H9 (cell line): ENCODE measurements at regions not wholly inside any gene's neighbourhood (a gene's known extent, or its start where the extent isn't known, plus 50 kb on each side); places are given as distances from the start of the nearest gene placed in this dataset.

ENCODE experiments used
- DNase-seq: peaks from one replicate; pipeline ENCODE4 v3.0.0-alpha.2; 2017
- H2AFZ ChIP-seq: one replicate; pipeline ENCODE4 v1.6.1; 2013; ENCODE audit warnings: mild to moderate bottlenecking, low read length, control low read depth, moderate library complexity
- H2AK5ac ChIP-seq: 2 replicates; pipeline ENCODE4 v1.6.1; 2013; ENCODE audit warnings: low read length, control low read depth, mixed read lengths; ENCODE audit not compliant: insufficient read length
- H2BK120ac ChIP-seq: one replicate; pipeline ENCODE4 v1.6.1; 2013; ENCODE audit warnings: low read depth, mild to moderate bottlenecking, low read length, control low read depth, inconsistent platforms; ENCODE audit not compliant: poor library complexity, severe bottlenecking
- H2BK12ac ChIP-seq: 2 replicates; pipeline ENCODE4 v1.6.1; 2013; ENCODE audit warnings: low read length, control low read depth, mixed read lengths, low read depth; ENCODE audit not compliant: insufficient read length
- H2BK15ac ChIP-seq: 2 replicates; pipeline ENCODE4 v1.6.1; 2013; ENCODE audit warnings: low read depth, low read length, control low read depth
- H2BK20ac ChIP-seq: one replicate; pipeline ENCODE4 v1.6.1; 2013; ENCODE audit warnings: low read depth, mild to moderate bottlenecking, low read length, control low read depth, inconsistent platforms; ENCODE audit not compliant: poor library complexity, severe bottlenecking
- H2BK5ac ChIP-seq: 2 replicates; pipeline ENCODE4 v1.6.1; 2013; ENCODE audit warnings: low read length, control low read depth, mixed read lengths; ENCODE audit not compliant: insufficient read length
- H3K14ac ChIP-seq: 2 replicates; pipeline ENCODE4 v1.6.1; 2013; ENCODE audit warnings: low read length, control low read depth; ENCODE audit not compliant: insufficient read depth
- H3K18ac ChIP-seq: 2 replicates; pipeline ENCODE4 v1.6.1; 2013; ENCODE audit warnings: low read depth, mild to moderate bottlenecking, mixed read lengths, low read length, control low read depth; ENCODE audit not compliant: insufficient read length
- H3K23ac ChIP-seq: 2 replicates; pipeline ENCODE4 v1.6.1; 2013; ENCODE audit warnings: low read length, control low read depth, mixed read lengths, low read depth; ENCODE audit not compliant: insufficient read length
- H3K23me2 ChIP-seq: 2 replicates; pipeline ENCODE4 v1.6.1; 2013; ENCODE audit warnings: low read depth, mild to moderate bottlenecking, mixed read lengths, low read length, control low read depth; ENCODE audit not compliant: insufficient read length, poor library complexity, severe bottlenecking
- H3K27ac ChIP-seq: 2 replicates; pipeline ENCODE4 v1.5.1; 2013; ENCODE audit warnings: low read length, control low read depth, mixed read lengths, low read depth; ENCODE audit not compliant: insufficient read length
- H3K27me3 ChIP-seq: 2 replicates; pipeline ENCODE4 v1.6.1; 2013; ENCODE audit warnings: low read length, control low read depth, inconsistent platforms; ENCODE audit not compliant: insufficient read depth
- H3K4ac ChIP-seq: 2 replicates; pipeline ENCODE4 v1.6.1; 2013; ENCODE audit warnings: low read depth, mild to moderate bottlenecking, control low read depth, inconsistent platforms, low read length, moderate library complexity
- H3K4me1 ChIP-seq: 2 replicates; pipeline ENCODE4 v1.6.1; 2013; ENCODE audit warnings: low read length, control low read depth, inconsistent platforms; ENCODE audit not compliant: insufficient read depth
- H3K4me2 ChIP-seq: 2 replicates; pipeline ENCODE4 v1.6.1; 2013; ENCODE audit warnings: low read length, control low read depth, mixed read lengths; ENCODE audit not compliant: insufficient read length, insufficient read depth
- H3K56ac ChIP-seq: 2 replicates; pipeline ENCODE4 v1.6.1; 2013; ENCODE audit warnings: low read depth, mild to moderate bottlenecking, mixed read lengths, low read length, control low read depth; ENCODE audit not compliant: insufficient read length
- H3K79me1 ChIP-seq: 2 replicates; pipeline ENCODE4 v1.6.1; 2013; ENCODE audit warnings: low read depth, mild to moderate bottlenecking, moderate library complexity, low read length, control low read depth, inconsistent platforms; ENCODE audit not compliant: insufficient read depth, poor library complexity, severe bottlenecking
- H3K79me2 ChIP-seq: 2 replicates; pipeline ENCODE4 v1.6.1; 2013; ENCODE audit warnings: low read length, control low read depth, inconsistent platforms; ENCODE audit not compliant: insufficient read depth
- H3K9ac ChIP-seq: 2 replicates; pipeline ENCODE4 v1.6.1; 2013; ENCODE audit warnings: low read length, control low read depth, mixed read lengths; ENCODE audit not compliant: insufficient read length; ENCODE audit errors: extremely low read depth
- H3K9me3 ChIP-seq: one replicate; pipeline ENCODE4 v1.6.1; 2013; ENCODE audit warnings: low read depth, low read length, inconsistent platforms; ENCODE audit not compliant: control insufficient read depth
- H3T11ph ChIP-seq: one replicate; pipeline ENCODE4 v1.6.1; 2013; ENCODE audit warnings: mild to moderate bottlenecking, low read length, control low read depth, inconsistent platforms
- H4K20me1 ChIP-seq: one replicate; pipeline ENCODE4 v1.6.1; 2013; ENCODE audit not compliant: control insufficient read depth, insufficient read length, insufficient read depth
- H4K5ac ChIP-seq: 2 replicates; pipeline ENCODE4 v1.6.1; 2013; ENCODE audit warnings: low read depth, mild to moderate bottlenecking, mixed read lengths, low read length, control low read depth; ENCODE audit not compliant: insufficient read length
- H4K8ac ChIP-seq: replicated peaks from 2 replicates; pipeline ENCODE4 v1.6.1; 2013; ENCODE audit warnings: low read length, control low read depth, mixed read lengths, low read depth; ENCODE audit not compliant: insufficient read length
- H4K91ac ChIP-seq: 2 replicates; pipeline ENCODE4 v1.6.1; 2013; ENCODE audit warnings: low read depth, mild to moderate bottlenecking, moderate library complexity, mixed read lengths, low read length, control low read depth; ENCODE audit not compliant: insufficient read length
- H3K27ac Mint-ChIP-seq, 3 experiments: 2 replicates in 2 of 3; 3 replicates in 1 of 3; pipeline ENCODE4 v1.8.0; 2020 to 2021; ENCODE audit warnings: mixed read lengths in 3 of 3, mild to moderate bottlenecking in 1 of 3, moderate library complexity in 1 of 3
- H3K27me3 Mint-ChIP-seq: 2 replicates; pipeline ENCODE4 v1.8.0; 2021; ENCODE audit warnings: low read depth, mild to moderate bottlenecking, moderate library complexity, mixed read lengths
- H3K36me3 Mint-ChIP-seq, 3 experiments: 2 replicates in 2 of 3; 3 replicates in 1 of 3; pipeline ENCODE4 v1.8.0; 2020 to 2021; ENCODE audit warnings: low read depth in 3 of 3, mixed read lengths in 3 of 3; ENCODE audit not compliant: insufficient read depth in 1 of 3
- H3K4me1 Mint-ChIP-seq, 2 experiments: 2 replicates each; pipeline ENCODE4 v1.8.0; 2020; ENCODE audit warnings: mixed read lengths in 2 of 2
- H3K4me3 Mint-ChIP-seq, 2 experiments: 2 replicates in 1 of 2; 3 replicates in 1 of 2; pipeline ENCODE4 v1.8.0; 2020 to 2021; ENCODE audit warnings: mild to moderate bottlenecking in 2 of 2, mixed read lengths in 2 of 2, moderate library complexity in 1 of 2
- H3K9me3 Mint-ChIP-seq, 2 experiments: 2 replicates in 1 of 2; 3 replicates in 1 of 2; pipeline ENCODE4 v1.8.0; 2020; ENCODE audit warnings: mild to moderate bottlenecking in 2 of 2, mixed read lengths in 2 of 2, moderate library complexity in 1 of 2
- CTCF ChIP-seq: fragments of 200-600 bp; sonication (generic); conservative IDR thresholded peaks from 3 replicates; pipeline ENCODE4 v1.8.0; 2021; ENCODE audit warnings: antibody characterized with exemption, mild to moderate bottlenecking
- WGBS: extraction: QIAGEN DNeasy Blood & Tissue Kit; methylation state at CpG from one replicate; pipeline ENCODE4 v1.1.7; 2013; ENCODE audit warnings: missing lambda C conversion rate, low lambda C conversion rate, mixed read lengths; ENCODE audit not compliant: insufficient read length; ENCODE audit errors: extremely low coverage; 5-methylcytosine and 5-hydroxymethylcytosine counted together

DNA sequence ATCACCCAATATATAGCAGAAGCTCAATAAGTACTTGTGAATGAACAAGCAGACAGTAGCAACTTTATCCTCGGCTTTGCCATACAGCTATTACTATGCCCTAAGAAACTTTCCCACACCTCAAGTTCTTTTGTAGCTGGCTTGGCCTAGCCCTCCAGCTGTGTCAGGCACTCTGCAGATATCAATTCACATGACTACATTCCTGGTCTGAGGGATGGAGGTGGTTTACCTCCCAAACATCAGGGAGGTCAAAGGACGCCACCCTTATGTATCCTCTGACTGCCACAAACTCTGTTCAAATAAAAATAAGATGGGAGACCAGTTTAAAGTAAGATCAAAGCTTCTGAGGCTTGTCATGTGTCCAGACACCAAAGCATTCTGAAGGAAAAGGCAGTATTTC lies 416.3 kb downstream of the PIK3R1 start:
- H2BK20ac ChIP-seq: no peak overlapping the region
- H2BK120ac ChIP-seq: no peak overlapping the region
- no peak overlapping the region for H3T11ph ChIP-seq
- no peak overlapping the region for H3K4me2 ChIP-seq
- no peaks in the 10 kb centered on the region for H3K79me2 ChIP-seq
- no peaks in the 10 kb centered on the region for H3K4me1 ChIP-seq
- no peak overlapping the region for H3K4me3 Mint-ChIP-seq
- no CpG with 5 or more reads among the region's 2 CpGs for whole genome bisulfite sequencing
- H3K4me1 Mint-ChIP-seq: peaks cover 4 to 18% of the 10 kb centered on the region in 2 experiments
- no peaks in the 10 kb centered on the region for H3K79me1 ChIP-seq
- no peak overlapping the region for H3K9ac ChIP-seq
- no peak overlapping the region for H3K56ac ChIP-seq
- H3K36me3 Mint-ChIP-seq: no peaks in the 10 kb centered on the region
- H3K27ac Mint-ChIP-seq: no peak overlapping the region
- no peak overlapping the region for H3K4ac ChIP-seq
- no peak overlapping the region for H2AFZ ChIP-seq
- H4K5ac ChIP-seq: no peak overlapping the region
- no peaks in the 10 kb centered on the region for H3K27me3 ChIP-seq
- no peak overlapping the region for H4K91ac ChIP-seq
- H3K27me3 Mint-ChIP-seq: no peaks in the 10 kb centered on the region
- no peak overlapping the region for H2BK15ac ChIP-seq
- TF ChIP-seq CTCF: no peak
- no peaks in the 10 kb centered on the region; a peak in 1 of 5 replicates for H3K9me3 Mint-ChIP-seq
- H3K18ac ChIP-seq: no peak overlapping the region
- H3K14ac ChIP-seq: no peak overlapping the region
- H4K8ac ChIP-seq: no peak overlapping the region
- DNase-seq: no peak
- no peak overlapping the region for H2AK5ac ChIP-seq
- no peaks in the 10 kb centered on the region for H3K23me2 ChIP-seq
- H4K20me1 ChIP-seq: no peaks in the 10 kb centered on the region
- H3K23ac ChIP-seq: no peak overlapping the region
- H3K9me3 ChIP-seq: no peaks in the 10 kb centered on the region
- no peak overlapping the region for H2BK12ac ChIP-seq
- H2BK5ac ChIP-seq: no peak overlapping the region
- no peak overlapping the region for H3K27ac ChIP-seq
